MM.1S (cell line): ENCODE measurements at regions not wholly inside any gene's neighbourhood (a gene's known extent, or its start where the extent isn't known, plus 50 kb on each side); places are given as distances from the start of the nearest gene placed in this dataset.
"Not testable (repeated sequence)": the region's sequence is repeated elsewhere in the genome, so short reads cannot be mapped to it uniquely, and the experiment has no call there.

Experiments used
- DNase-seq: peaks from one replicate; pipeline ENCODE4 v3.0.0-alpha.2; 2015
- H2AFZ ChIP-seq: fragments of 300-600 bp; sonication (generic); 2 replicates; pipeline ENCODE4 v1.6.0; 2016; ENCODE audit warnings: antibody characterized with exemption, low read length
- H3F3A ChIP-seq: fragments of 300-600 bp; sonication (generic); 2 replicates; pipeline ENCODE4 v1.6.1; 2016; ENCODE audit warnings: mild to moderate bottlenecking, antibody characterized with exemption, low read length, moderate library complexity, mixed read lengths; ENCODE audit not compliant: insufficient read depth
- H3K27ac ChIP-seq: fragments of 300-600 bp; sonication (generic); 2 replicates; pipeline ENCODE4 v1.5.1; 2016; ENCODE audit warnings: mild to moderate bottlenecking, low read length
- H3K27me3 ChIP-seq: fragments of 300-600 bp; sonication (generic); replicated peaks from 2 replicates; pipeline ENCODE4 v1.6.0; 2016; ENCODE audit warnings: low read length; ENCODE audit not compliant: insufficient read depth
- H3K36me3 ChIP-seq: fragments of 300-600 bp; sonication (generic); replicated peaks from 2 replicates; pipeline ENCODE4 v1.6.1; 2016; ENCODE audit warnings: mild to moderate bottlenecking, low read length, mixed read lengths; ENCODE audit not compliant: insufficient read depth
- H3K4me1 ChIP-seq: fragments of 300-600 bp; sonication (generic); 2 replicates; pipeline ENCODE4 v1.6.1; 2016; ENCODE audit warnings: low read length, mixed read lengths
- H3K4me2 ChIP-seq: fragments of 300-600 bp; sonication (generic); 2 replicates; pipeline ENCODE4 v1.6.0; 2016; ENCODE audit warnings: low read depth, low read length
- H3K4me3 ChIP-seq: fragments of 300-600 bp; sonication (generic); 2 replicates; pipeline ENCODE4 v1.5.1; 2016; ENCODE audit warnings: low read length, mixed read lengths
- H3K79me2 ChIP-seq: fragments of 300-600 bp; sonication (generic); 2 replicates; pipeline ENCODE4 v1.6.1; 2016; ENCODE audit warnings: mixed run types, low read length, mixed read lengths
- H3K9ac ChIP-seq: fragments of 300-600 bp; sonication (generic); 2 replicates; pipeline ENCODE4 v1.6.1; 2016; ENCODE audit warnings: low read length, mixed read lengths
- H3K9me2 ChIP-seq: fragments of 300-600 bp; sonication (generic); replicated peaks from 2 replicates; pipeline ENCODE4 v1.6.1; 2016; ENCODE audit warnings: mild to moderate bottlenecking, low read length, mixed read lengths; ENCODE audit not compliant: insufficient read depth
- H3K9me3 ChIP-seq: fragments of 300-600 bp; sonication (generic); replicated peaks from 2 replicates; pipeline ENCODE4 v1.6.1; 2016; ENCODE audit warnings: mild to moderate bottlenecking, low read length, mixed read lengths; ENCODE audit not compliant: insufficient read depth
- H4K20me1 ChIP-seq: fragments of 300-600 bp; sonication (generic); 2 replicates; pipeline ENCODE4 v1.6.1; 2016; ENCODE audit warnings: mild to moderate bottlenecking, low read length, moderate library complexity, mixed read lengths; ENCODE audit not compliant: insufficient read depth
- EZH2 ChIP-seq: fragments of 300-600 bp; sonication (generic); optimal IDR thresholded peaks from 2 replicates; pipeline ENCODE3; 2017; ENCODE audit warnings: low read depth, mild to moderate bottlenecking, antibody characterized with exemption, low read length, mixed read lengths
- EZH2phosphoT487 ChIP-seq: fragments of 300-600 bp; sonication (generic); IDR thresholded peaks from 2 replicates; pipeline ENCODE4 v1.6.1; 2018; ENCODE audit warnings: antibody characterized with exemption, low read length
- TF ChIP-seq, protein P1 (sequence below): fragments of 300-600 bp; sonication (generic); IDR thresholded peaks from 2 replicates; pipeline ENCODE4 v1.5.1; 2016; ENCODE audit warnings: antibody characterized with exemption, low read length, mixed read lengths

- peak; percentile 56 for DNase-seq
- H3K4me2 ChIP-seq = peak overlapping the region; percentile 48
- TF ChIP-seq, protein P1, sequence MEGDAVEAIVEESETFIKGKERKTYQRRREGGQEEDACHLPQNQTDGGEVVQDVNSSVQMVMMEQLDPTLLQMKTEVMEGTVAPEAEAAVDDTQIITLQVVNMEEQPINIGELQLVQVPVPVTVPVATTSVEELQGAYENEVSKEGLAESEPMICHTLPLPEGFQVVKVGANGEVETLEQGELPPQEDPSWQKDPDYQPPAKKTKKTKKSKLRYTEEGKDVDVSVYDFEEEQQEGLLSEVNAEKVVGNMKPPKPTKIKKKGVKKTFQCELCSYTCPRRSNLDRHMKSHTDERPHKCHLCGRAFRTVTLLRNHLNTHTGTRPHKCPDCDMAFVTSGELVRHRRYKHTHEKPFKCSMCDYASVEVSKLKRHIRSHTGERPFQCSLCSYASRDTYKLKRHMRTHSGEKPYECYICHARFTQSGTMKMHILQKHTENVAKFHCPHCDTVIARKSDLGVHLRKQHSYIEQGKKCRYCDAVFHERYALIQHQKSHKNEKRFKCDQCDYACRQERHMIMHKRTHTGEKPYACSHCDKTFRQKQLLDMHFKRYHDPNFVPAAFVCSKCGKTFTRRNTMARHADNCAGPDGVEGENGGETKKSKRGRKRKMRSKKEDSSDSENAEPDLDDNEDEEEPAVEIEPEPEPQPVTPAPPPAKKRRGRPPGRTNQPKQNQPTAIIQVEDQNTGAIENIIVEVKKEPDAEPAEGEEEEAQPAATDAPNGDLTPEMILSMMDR = no peak
- TF ChIP-seq EZH2phosphoT487 (no peak), EZH2 (no peak)
Measured at GRCh38 chr12:74665690-74666089, 128.1 kb downstream of the ATXN7L3B start.

GRCh38 chr12:74671421-74671820 lies 133.8 kb downstream of the ATXN7L3B start:
- H3K4me2 ChIP-seq = no peak overlapping the region
- TF ChIP-seq, protein P1 = no peak
- TF ChIP-seq EZH2 = no peak
- TF ChIP-seq EZH2phosphoT487 = no peak
- no peaks in the 10 kb centered on the region for H4K20me1 ChIP-seq

More at GRCh38 chr12:74665690-74666089, 128.1 kb downstream of the ATXN7L3B start:
- no peaks in the 10 kb centered on the region for H3K9me2 ChIP-seq
- H3K79me2 ChIP-seq = no peaks in the 10 kb centered on the region
- no peak overlapping the region for H3K9ac ChIP-seq
- H3K4me1 ChIP-seq = peaks cover 16% of the 10 kb centered on the region
- peak overlapping the region; percentile 26; the same call in 1 of the 2 replicates for H3K27ac ChIP-seq
- H4K20me1 ChIP-seq = no peaks in the 10 kb centered on the region
- no peaks in the 10 kb centered on the region; the same call in 1 of the 2 replicates for H3F3A ChIP-seq
- no peak overlapping the region for H3K4me3 ChIP-seq
- H3K9me3 ChIP-seq = no peaks in the 10 kb centered on the region
- no peaks in the 10 kb centered on the region for H3K27me3 ChIP-seq
- no peaks in the 10 kb centered on the region for H3K36me3 ChIP-seq
- H2AFZ ChIP-seq = peak overlapping the region; percentile 41; the same call in 1 of the 2 replicates

DNA sequence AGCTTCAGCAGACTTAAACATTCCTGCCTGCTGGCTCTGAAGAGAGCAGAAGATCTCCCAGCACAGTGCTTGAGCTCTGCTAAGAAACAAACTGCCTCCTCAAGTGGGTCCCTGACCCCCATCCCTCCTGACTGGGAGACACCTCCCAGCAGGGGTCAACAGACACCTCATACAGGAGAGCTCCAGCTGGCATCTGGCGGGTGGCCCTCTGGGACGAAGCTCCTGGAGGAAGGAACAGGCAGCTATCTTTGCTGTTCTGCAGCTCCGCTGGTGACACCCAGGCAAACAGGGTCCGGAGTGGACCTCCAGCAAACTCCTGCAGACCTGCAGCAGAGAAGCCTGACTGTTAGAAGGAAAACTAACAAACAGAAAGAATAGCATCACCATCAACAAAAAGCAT lies 139.3 kb downstream of the ATXN7L3B start:
- H3K36me3 ChIP-seq, H3K9me2 ChIP-seq, H3K9me3 ChIP-seq, H3F3A ChIP-seq, H3K79me2 ChIP-seq, H3K27ac ChIP-seq, H3K4me3 ChIP-seq, H4K20me1 ChIP-seq, H3K4me2 ChIP-seq, H3K27me3 ChIP-seq, H2AFZ ChIP-seq, DNase-seq, H3K4me1 ChIP-seq, H3K9ac ChIP-seq: not testable (repeated sequence)

More at GRCh38 chr12:74671421-74671820, 133.8 kb downstream of the ATXN7L3B start:
- H3K4me1 ChIP-seq = peaks cover under 1% of the 10 kb centered on the region; the same call in 1 of the 2 replicates
- DNase-seq = no peak
- H3K9ac ChIP-seq = no peak overlapping the region
- H3K9me3 ChIP-seq = no peaks in the 10 kb centered on the region
- H3F3A ChIP-seq = no peaks in the 10 kb centered on the region
- no peaks in the 10 kb centered on the region for H3K27me3 ChIP-seq
- H3K27ac ChIP-seq = no peak overlapping the region
- no peaks in the 10 kb centered on the region for H3K36me3 ChIP-seq
- no peaks in the 10 kb centered on the region for H3K79me2 ChIP-seq
- H3K9me2 ChIP-seq = no peaks in the 10 kb centered on the region
- no peak overlapping the region for H2AFZ ChIP-seq
- no peak overlapping the region for H3K4me3 ChIP-seq

GRCh38 chr12:74685385-74685784 lies 147.8 kb downstream of the ATXN7L3B start:
- H2AFZ ChIP-seq = no peak overlapping the region

More at GRCh38 chr12:74685385-74685784, 147.8 kb downstream of the ATXN7L3B start:
- Histone ChIP-seq H3K4me2 (no peak overlapping the region), H4K20me1 (no peaks in the 10 kb centered on the region), H3K4me3 (no peak overlapping the region), H3K9ac (no peak overlapping the region), H3F3A (no peaks in the 10 kb centered on the region), H3K4me1 (no peaks in the 10 kb centered on the region), H3K9me3 (no peaks in the 10 kb centered on the region), H3K79me2 (no peaks in the 10 kb centered on the region), H3K36me3 (no peaks in the 10 kb centered on the region), H3K27me3 (no peaks in the 10 kb centered on the region), H3K27ac (no peak overlapping the region), H3K9me2 (no peaks in the 10 kb centered on the region)
- TF ChIP-seq EZH2 (no peak), EZH2phosphoT487 (no peak)
- TF ChIP-seq, protein P1 = no peak
- DNase-seq = no peak
